ENCODE measurements at regions not wholly inside any gene's neighbourhood (a gene's known extent, or its start where the extent isn't known, plus 50 kb on each side); places are given as distances from the start of the nearest gene placed in this dataset.

GRCh38 chr3:59680919-59681318 lies 631.1 kb upstream of the CFAP20DC start:
- Histone ChIP-seq H3K4me3 (ENCODE audit: low read depth in 1 of 3, low read length in 3 of 3) (no peak overlapping the region), H3K4me1 (ENCODE audit: control insufficient read depth in 4 of 4, insufficient read depth in 4 of 4, low read length in 3 of 4) (no peaks in the 10 kb centered on the region), H3K27me3 (ENCODE audit: control insufficient read depth in 4 of 4, insufficient read depth in 4 of 4, low read length in 3 of 4) (peaks cover 0 to 5% (median 0%) of the 10 kb centered on the region in 4 donors), H3K9me3 (ENCODE audit: control insufficient read depth in 4 of 4, low read length in 3 of 4) (no peaks in the 10 kb centered on the region), H3K36me3 (ENCODE audit: control insufficient read depth in 4 of 4, insufficient read depth in 3 of 4, low read depth in 1 of 4, low read length in 3 of 4) (no peaks in the 10 kb centered on the region), H3K9ac (ENCODE audit: low read depth in 1 of 2, low read length in 2 of 2) (no peak overlapping the region), H3K27ac (ENCODE audit: low read depth in 1 of 2, low read length in 2 of 2) (no peak overlapping the region)
- WGBS: 93% methylated on average over 6 of the region's 6 CpGs
- no peak for DNase-seq (ENCODE audit: low spot score)
- TF ChIP-seq SP1 (IDR thresholded peaks at IDR 0.05) (no peak), CTCF (IDR thresholded peaks at IDR 0.05; ENCODE audit: low read depth, low read length, missing input control) (no peak), FOXA2 (IDR thresholded peaks at IDR 0.05) (no peak)

DNA sequence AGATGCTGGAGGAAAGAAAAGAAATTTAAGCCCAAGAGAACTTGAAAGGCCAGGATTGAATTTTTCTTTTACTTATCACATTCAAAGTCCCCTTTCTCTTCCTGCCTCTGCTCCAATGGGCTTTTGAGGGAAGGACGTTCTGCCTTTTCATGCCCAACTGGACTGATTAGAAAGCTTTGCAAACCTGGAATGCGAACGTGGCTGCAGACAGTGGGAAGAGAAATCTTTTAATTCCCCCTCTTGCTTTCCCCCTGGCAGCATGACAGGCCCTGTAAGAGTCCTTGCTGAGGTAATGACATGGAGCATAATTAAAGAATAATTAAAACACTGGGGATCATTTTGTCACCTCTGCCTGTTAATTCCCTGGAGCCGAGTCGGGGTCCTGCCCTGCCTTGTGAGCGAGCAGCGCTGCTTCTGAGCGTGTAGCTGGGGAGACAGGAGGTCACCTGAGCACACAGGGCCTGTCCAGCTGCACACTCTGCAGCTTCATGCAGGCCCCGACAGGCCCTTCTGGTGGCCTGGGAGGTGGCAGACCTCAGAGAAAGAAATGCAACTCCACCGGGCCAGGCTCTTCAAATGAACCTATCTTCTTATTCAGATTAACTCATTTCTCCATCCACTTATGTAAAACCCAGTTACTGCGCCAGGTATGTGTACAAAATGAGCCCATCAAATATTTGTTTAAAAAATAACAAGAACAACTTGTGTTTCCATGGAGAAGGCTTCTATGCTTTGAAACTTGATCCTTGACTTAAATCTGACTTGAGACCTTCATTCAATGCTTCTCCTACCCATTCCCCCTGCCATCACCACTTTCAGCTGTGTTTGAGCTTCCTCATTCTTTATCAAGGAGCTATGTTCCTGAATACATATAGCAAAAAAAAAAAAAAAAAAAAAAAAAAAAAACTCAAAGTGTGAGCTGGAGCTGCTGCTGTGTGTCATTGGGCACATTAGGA lies 628.2 kb upstream of the CFAP20DC start:
- H3K9me3 ChIP-seq (ENCODE audit: control insufficient read depth in 4 of 4, low read length in 3 of 4): no peaks in the 10 kb centered on the region
- H3K27ac ChIP-seq (ENCODE audit: low read depth in 1 of 2, low read length in 2 of 2): no peak overlapping the region
- 80% methylated on average over 11 of the region's 11 CpGs for WGBS
- no peak for TF ChIP-seq CTCF (IDR thresholded peaks at IDR 0.05; ENCODE audit: low read depth, low read length, missing input control)
- no peak for TF ChIP-seq YY1 (IDR thresholded peaks at IDR 0.05)
- TF ChIP-seq EGR1 (IDR thresholded peaks at IDR 0.05; ENCODE audit: low read depth in 2 of 2): no peak
- no peak for TF ChIP-seq REST (IDR thresholded peaks at IDR 0.05)
- TF ChIP-seq HNF4A (conservative IDR thresholded peaks at IDR 0.05): no peak
- no peak for TF ChIP-seq TAF1 (conservative IDR thresholded peaks at IDR 0.05)
- no peak for TF ChIP-seq HNF4G (IDR thresholded peaks at IDR 0.05)
- no peak for TF ChIP-seq GABPA (IDR thresholded peaks at IDR 0.05 in 1 of 2, conservative IDR thresholded peaks at IDR 0.05 in 1 of 2)
- TF ChIP-seq RAD21 (IDR thresholded peaks at IDR 0.05): no peak
- no peak for TF ChIP-seq MAX (IDR thresholded peaks at IDR 0.05)
- H3K9ac ChIP-seq (ENCODE audit: low read depth in 1 of 2, low read length in 2 of 2): no peak overlapping the region
- H3K4me3 ChIP-seq (ENCODE audit: low read depth in 1 of 3, low read length in 3 of 3): no peak overlapping the region
- no peaks in the 10 kb centered on the region for H3K4me1 ChIP-seq (ENCODE audit: control insufficient read depth in 4 of 4, insufficient read depth in 4 of 4, low read length in 3 of 4)
- no peak for DNase-seq (ENCODE audit: low spot score)
- H3K36me3 ChIP-seq (ENCODE audit: control insufficient read depth in 4 of 4, insufficient read depth in 3 of 4, low read depth in 1 of 4, low read length in 3 of 4): no peaks in the 10 kb centered on the region
- peaks cover 0 to 5% (median 0%) of the 10 kb centered on the region in 4 donors for H3K27me3 ChIP-seq (ENCODE audit: control insufficient read depth in 4 of 4, insufficient read depth in 4 of 4, low read length in 3 of 4)
